Activated CD4-positive, alpha-beta T cell treated with anti-CD3 and anti-CD28 coated beads for 4 hours (primary cell): ENCODE measurements at regions not wholly inside any gene's neighbourhood (a gene's known extent, or its start where the extent isn't known, plus 50 kb on each side); places are given as distances from the start of the nearest gene placed in this dataset.
"Not testable (repeated sequence)": the region's sequence is repeated elsewhere in the genome, so short reads cannot be mapped to it uniquely, and the experiment has no call there.

Experiments
- DNase-seq, 2 donors: peaks; one replicate each; pipeline ENCODE4 v3.0.0-alpha.2; 2020

- DNase-seq, result no peak
Observed at GRCh38 chr4:164239976-164240375, 514.0 kb upstream of the SMIM31 start.

- DNase-seq, result no peak
Observed at GRCh38 chr4:164251257-164251656, 502.7 kb upstream of the SMIM31 start.

- DNase-seq, result no peak
Observed at GRCh38 chr4:164252286-164252685, 501.6 kb upstream of the SMIM31 start.

- no peak for DNase-seq
Observed at GRCh38 chr4:164261831-164262230, 492.1 kb upstream of the SMIM31 start.

GRCh38 chr4:164262508-164262907, 491.4 kb upstream of the SMIM31 start:
- not testable (repeated sequence) for DNase-seq

- DNase-seq, result not testable (repeated sequence)
Observed at GRCh38 chr4:164277414-164277813, 476.5 kb upstream of the SMIM31 start.

GRCh38 chr4:164287173-164287572, 466.8 kb upstream of the SMIM31 start:
- no peak for DNase-seq

- no peak for DNase-seq
Observed at GRCh38 chr4:164288578-164288977, 465.4 kb upstream of the SMIM31 start.

- no peak for DNase-seq
Observed at GRCh38 chr4:164293203-164293602, 460.7 kb upstream of the SMIM31 start.

- no peak for DNase-seq
Observed at GRCh38 chr4:164293743-164294142, 460.2 kb upstream of the SMIM31 start.

GRCh38 chr4:164301430-164301829, 452.5 kb upstream of the SMIM31 start:
- no peak for DNase-seq

- no peak for DNase-seq
Observed at GRCh38 chr4:164304101-164304639, 449.8 kb upstream of the SMIM31 start.

- DNase-seq, result no peak
Observed at GRCh38 chr4:164304861-164305260, 449.1 kb upstream of the SMIM31 start.

- no peak for DNase-seq
Observed at GRCh38 chr4:164307262-164307661, 446.7 kb upstream of the SMIM31 start.

GRCh38 chr4:164312671-164313070, 441.3 kb upstream of the SMIM31 start:
- no peak for DNase-seq

GRCh38 chr4:164313853-164314252, 440.1 kb upstream of the SMIM31 start:
- DNase-seq, result no peak

GRCh38 chr4:164318350-164318749, 435.6 kb upstream of the SMIM31 start:
- DNase-seq, result no peak

GRCh38 chr4:164319688-164320087, 434.2 kb upstream of the SMIM31 start:
- DNase-seq, result no peak

GRCh38 chr4:164320847-164321246, 433.1 kb upstream of the SMIM31 start:
- no peak for DNase-seq

GRCh38 chr4:164326056-164326455, 427.9 kb upstream of the SMIM31 start:
- no peak for DNase-seq

- DNase-seq, result no peak
Observed at GRCh38 chr4:164337219-164337944, 416.5 kb upstream of the SMIM31 start.

- DNase-seq, result no peak
Observed at GRCh38 chr4:164343472-164343976, 410.4 kb upstream of the SMIM31 start.

- DNase-seq, result no peak
Observed at GRCh38 chr4:164345756-164346155, 408.2 kb upstream of the SMIM31 start.

GRCh38 chr4:164350061-164350460, 403.9 kb upstream of the SMIM31 start:
- DNase-seq, result no peak

GRCh38 chr4:164350716-164351115, 403.2 kb upstream of the SMIM31 start:
- not testable (repeated sequence) for DNase-seq
